GM23248 (cell line): ENCODE measurements at regions not wholly inside any gene's neighbourhood (a gene's known extent, or its start where the extent isn't known, plus 50 kb on each side); places are given as distances from the start of the nearest gene placed in this dataset.

Experiments
- EZH2 ChIP-seq: fragments of 200-600 bp; sonication (generic); IDR thresholded peaks from 2 replicates; pipeline ENCODE4 v1.6.1; 2018; ENCODE audit warnings: antibody characterized with exemption, mild to moderate bottlenecking; ENCODE audit not compliant: insufficient read depth, poor library complexity, severe bottlenecking
- EZH2phosphoT487 ChIP-seq: fragments of 200-600 bp; sonication (generic); IDR thresholded peaks from 2 replicates; pipeline ENCODE4 v1.6.1; 2018; ENCODE audit warnings: antibody characterized with exemption, moderate library complexity, mild to moderate bottlenecking, low read depth; ENCODE audit not compliant: insufficient read depth

DNA sequence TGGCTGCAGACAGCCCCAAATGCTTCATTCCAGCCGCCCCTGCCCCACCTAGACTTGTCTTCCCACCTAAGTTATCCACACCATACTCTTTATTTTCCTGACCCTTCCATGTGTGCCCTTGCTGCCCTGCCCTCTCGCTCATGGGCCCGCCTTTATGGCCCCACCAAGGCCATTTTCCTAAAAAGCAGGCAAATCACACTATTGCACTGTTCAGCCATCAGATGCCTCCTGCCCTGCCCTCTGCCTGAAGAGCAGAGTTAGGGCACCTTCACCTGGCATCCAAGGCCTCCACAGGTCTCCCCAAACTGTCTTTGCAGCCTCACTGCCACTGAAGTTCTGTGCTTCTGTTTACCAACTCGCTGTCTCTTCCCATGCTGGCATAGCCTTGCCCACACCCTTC is 496.7 kb downstream of the EIPR1 start:
- TF ChIP-seq EZH2 (no peak), EZH2phosphoT487 (no peak)
